GM23338 (cell line): ENCODE measurements at regions not wholly inside any gene's neighbourhood (a gene's known extent, or its start where the extent isn't known, plus 50 kb on each side); places are given as distances from the start of the nearest gene placed in this dataset.

Experiments
- ATAC-seq: fragments of 200-7000 bp; cut with Tn5 transposase; 3 replicates; pipeline ENCODE4 v1.9.1; 2020
- DNase-seq: peaks from one replicate; pipeline ENCODE4 v3.0.0-alpha.2; 2015; ENCODE audit warnings: low spot score
- H2AFZ ChIP-seq: fragments of 200-600 bp; sonication (generic); 2 replicates; pipeline ENCODE4 v1.8.0; 2016; ENCODE audit warnings: antibody characterized with exemption, mild to moderate bottlenecking, moderate library complexity
- H3F3A ChIP-seq: fragments of 200-600 bp; sonication (generic); replicated peaks from 2 replicates; pipeline ENCODE4 v1.8.0; 2017; ENCODE audit warnings: antibody characterized with exemption, mixed run types, low read depth
- H3K27ac ChIP-seq: fragments of 200-600 bp; sonication (generic); 2 replicates; pipeline ENCODE4 v1.6.1; 2016; ENCODE audit warnings: low read depth
- H3K27me3 ChIP-seq: fragments of 200-600 bp; sonication (generic); 2 replicates; pipeline ENCODE4 v1.8.0; 2016; ENCODE audit warnings: mild to moderate bottlenecking, mixed run types, moderate library complexity; ENCODE audit not compliant: insufficient read depth
- H3K36me3 ChIP-seq: fragments of 200-600 bp; sonication (generic); 2 replicates; pipeline ENCODE4 v1.8.0; 2016; ENCODE audit warnings: mild to moderate bottlenecking; ENCODE audit not compliant: insufficient read depth
- H3K4me1 ChIP-seq: fragments of 200-600 bp; sonication (generic); 2 replicates; pipeline ENCODE4 v1.8.0; 2016; ENCODE audit warnings: mild to moderate bottlenecking, moderate library complexity; ENCODE audit not compliant: insufficient read depth
- H3K4me2 ChIP-seq: fragments of 200-600 bp; sonication (generic); 2 replicates; pipeline ENCODE4 v1.7.1; 2017; ENCODE audit warnings: mixed run types
- H3K4me3 ChIP-seq: fragments of 200-600 bp; sonication (generic); 2 replicates; pipeline ENCODE4 v1.6.1; 2016; ENCODE audit warnings: mixed run types
- H3K79me2 ChIP-seq: fragments of 200-600 bp; sonication (generic); replicated peaks from 2 replicates; pipeline ENCODE4 v1.8.0; 2017; ENCODE audit warnings: mild to moderate bottlenecking; ENCODE audit not compliant: insufficient read depth
- H3K9me2 ChIP-seq: fragments of 200-600 bp; sonication (generic); 2 replicates; pipeline ENCODE4 v1.8.0; 2017; ENCODE audit not compliant: insufficient read depth
- H4K20me1 ChIP-seq: fragments of 200-600 bp; sonication (generic); replicated peaks from 2 replicates; pipeline ENCODE4 v1.8.0; 2017; ENCODE audit warnings: mild to moderate bottlenecking; ENCODE audit not compliant: insufficient read depth
- H3K27ac Mint-ChIP-seq: 2 replicates; pipeline ENCODE4 v1.8.0; 2020; ENCODE audit warnings: inconsistent platforms, mild to moderate bottlenecking, moderate library complexity, mixed read lengths
- H3K27me3 Mint-ChIP-seq: 3 replicates; pipeline ENCODE4 v1.8.0; 2022; ENCODE audit warnings: low read depth, mild to moderate bottlenecking, moderate library complexity, mixed read lengths, inconsistent platforms; ENCODE audit not compliant: insufficient read depth, poor library complexity
- H3K36me3 Mint-ChIP-seq: 3 replicates; pipeline ENCODE4 v1.8.0; 2021; ENCODE audit warnings: low read depth, mild to moderate bottlenecking, inconsistent platforms, moderate library complexity, mixed read lengths
- H3K4me1 Mint-ChIP-seq: 3 replicates; pipeline ENCODE4 v1.8.0; 2020; ENCODE audit warnings: mild to moderate bottlenecking, inconsistent platforms, mixed read lengths
- H3K4me3 Mint-ChIP-seq: 3 replicates; pipeline ENCODE4 v1.8.0; 2021; ENCODE audit warnings: moderate library complexity, mild to moderate bottlenecking, inconsistent platforms, mixed read lengths
- H3K9me3 Mint-ChIP-seq: 3 replicates; pipeline ENCODE4 v1.8.0; 2020; ENCODE audit warnings: moderate library complexity, mild to moderate bottlenecking, inconsistent platforms, mixed read lengths
- CREB1 ChIP-seq: fragments of 250-450 bp; sonication (Bioruptor Pico); IDR thresholded peaks from 2 replicates; pipeline ENCODE4 v1.5.0; 2020; ENCODE audit warnings: low read depth, mild to moderate bottlenecking, moderate library complexity
- JUNB ChIP-seq: IDR thresholded peaks from one replicate; pipeline ENCODE4 v1.6.1; 2016; ENCODE audit warnings: antibody characterized with exemption; ENCODE audit not compliant: unreplicated experiment
- NANOG ChIP-seq: IDR thresholded peaks from 2 replicates; pipeline ENCODE4 v1.6.1; 2016; ENCODE audit warnings: antibody characterized with exemption, borderline replicate concordance
- ZNF462 ChIP-seq: fragments of 250-450 bp; sonication (Bioruptor Pico); IDR thresholded peaks from 2 replicates; pipeline ENCODE4 v1.5.0; 2020; ENCODE audit warnings: mild to moderate bottlenecking, moderate library complexity

GRCh38 chr2:47654790-47655562 is 84.2 kb upstream of the KCNK12 start:
- peak overlapping the region; percentile 69 for H2AFZ ChIP-seq
- no peaks in the 10 kb centered on the region for H3K27me3 ChIP-seq
- H3K9me3 Mint-ChIP-seq = no peaks in the 10 kb centered on the region

More at GRCh38 chr2:47654790-47655562, 84.2 kb upstream of the KCNK12 start:
- Mint-ChIP-seq H3K27ac (peak overlapping the region; percentile 88), H3K4me1 (peaks cover 34% of the 10 kb centered on the region), H3K36me3 (no peaks in the 10 kb centered on the region; the same call in 2 of the 3 replicates), H3K4me3 (no peak overlapping the region), H3K27me3 (peaks cover 14% of the 10 kb centered on the region)
- no peaks in the 10 kb centered on the region for H3K79me2 ChIP-seq
- peaks cover 19% of the 10 kb centered on the region for H3K4me1 ChIP-seq
- no peak overlapping the region for H3K4me3 ChIP-seq
- peak overlapping the region; percentile 57; the same call in 1 of the 2 replicates for H3K4me2 ChIP-seq
- H3K36me3 ChIP-seq = no peaks in the 10 kb centered on the region
- no peak overlapping the region for H3K27ac ChIP-seq
- peak; percentile 61 for ATAC-seq
- H4K20me1 ChIP-seq = no peaks in the 10 kb centered on the region
- H3F3A ChIP-seq = 0 out of 2 replicates have a peak, but pooled peaks cover 7% of the 10 kb centered on the region
- TF ChIP-seq ZNF462 (CRISPR knock-in tag) = 0 out of 2 replicates have a peak, but pooled peaks have one; percentile 26
- no peak for TF ChIP-seq CREB1 (CRISPR knock-in tag)
- TF ChIP-seq JUNB = no peak
- TF ChIP-seq NANOG = no peak
- H3K9me2 ChIP-seq = no peaks in the 10 kb centered on the region
- DNase-seq = peak; percentile 51
